GM12878 (cell line): ENCODE measurements at regions not wholly inside any gene's neighbourhood (a gene's known extent, or its start where the extent isn't known, plus 50 kb on each side); places are given as distances from the start of the nearest gene placed in this dataset.

ENCODE experiments used
- FOXM1 ChIP-seq: IDR thresholded peaks from 2 replicates; pipeline ENCODE4 v1.6.1; 2012; ENCODE audit warnings: low read depth, mild to moderate bottlenecking, inconsistent platforms, low read length, moderate library complexity
- PAX5 ChIP-seq: IDR thresholded peaks from 2 replicates; pipeline ENCODE4 v1.6.1; 2011; ENCODE audit warnings: low read depth, low read length, borderline replicate concordance
- POLR2A ChIP-seq: IDR thresholded peaks from 2 replicates; pipeline ENCODE4 v1.6.1; 2011; ENCODE audit warnings: low read depth, mild to moderate bottlenecking, low read length
- POLR2AphosphoS5 ChIP-seq: IDR thresholded peaks from 2 replicates; pipeline ENCODE4 v1.6.1; 2011; ENCODE audit warnings: mild to moderate bottlenecking, low read length, inconsistent platforms
- RAD51 ChIP-seq: fragments of 450-650 bp; IDR thresholded peaks from 2 replicates; pipeline ENCODE4 v1.6.1; 2016; ENCODE audit warnings: moderate library complexity, mild to moderate bottlenecking, inconsistent platforms
- RELA ChIP-seq: fragments of 450-650 bp; IDR thresholded peaks from 2 replicates; pipeline ENCODE4 v1.8.0; 2014; ENCODE audit warnings: borderline replicate concordance; ENCODE audit not compliant: partially characterized antibody
- RFX5 ChIP-seq: IDR thresholded peaks from 2 replicates; pipeline ENCODE4 v1.6.1; 2011; ENCODE audit warnings: low read depth, low read length, improper control_type of control experiment
- TF ChIP-seq, protein P1 (sequence below): fragments of 450-650 bp; IDR thresholded peaks from 2 replicates; pipeline ENCODE4 v1.6.1; 2016; ENCODE audit warnings: mild to moderate bottlenecking
- TF ChIP-seq, protein P2 (sequence below), 3 experiments: IDR thresholded peaks in 2 of 3; conservative IDR thresholded peaks in 1 of 3; 2 replicates each; pipeline ENCODE4 v1.5.1; 2011; ENCODE audit warnings: low read depth in 3 of 3, low read length in 3 of 3, mild to moderate bottlenecking in 3 of 3, control low read depth in 2 of 3, moderate library complexity in 2 of 3, inconsistent platforms in 1 of 3, mixed read lengths in 1 of 3; ENCODE audit not compliant: control insufficient read depth in 2 of 3, insufficient read depth in 1 of 3; ENCODE audit errors: extremely low read depth in 1 of 3

DNA sequence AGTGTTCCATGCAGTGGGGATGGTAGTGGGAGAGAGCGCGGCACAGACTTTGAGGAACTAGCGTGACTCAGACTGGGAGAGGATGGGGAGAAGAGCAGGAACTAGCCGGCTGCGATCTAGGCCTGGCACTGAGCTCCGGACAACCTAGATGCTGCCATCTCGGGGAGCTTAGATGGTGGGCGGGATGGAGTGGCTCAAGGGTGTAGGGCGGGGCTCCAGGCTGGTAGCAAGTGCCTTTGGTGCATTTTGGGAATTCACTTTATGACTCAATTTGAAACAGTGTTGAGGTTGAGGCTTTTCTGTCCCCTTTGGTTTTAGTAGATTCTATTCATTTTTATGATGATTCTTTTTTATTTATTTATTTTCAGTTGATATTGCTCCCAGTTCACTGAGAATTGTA lies 185.3 kb upstream of the GPR26 start:
- TF ChIP-seq RELA (no peak), RFX5 (no peak), POLR2A (no peak), FOXM1 (no peak), RAD51 (no peak), PAX5 (no peak), POLR2AphosphoS5 (no peak)
- TF ChIP-seq, protein P1, sequence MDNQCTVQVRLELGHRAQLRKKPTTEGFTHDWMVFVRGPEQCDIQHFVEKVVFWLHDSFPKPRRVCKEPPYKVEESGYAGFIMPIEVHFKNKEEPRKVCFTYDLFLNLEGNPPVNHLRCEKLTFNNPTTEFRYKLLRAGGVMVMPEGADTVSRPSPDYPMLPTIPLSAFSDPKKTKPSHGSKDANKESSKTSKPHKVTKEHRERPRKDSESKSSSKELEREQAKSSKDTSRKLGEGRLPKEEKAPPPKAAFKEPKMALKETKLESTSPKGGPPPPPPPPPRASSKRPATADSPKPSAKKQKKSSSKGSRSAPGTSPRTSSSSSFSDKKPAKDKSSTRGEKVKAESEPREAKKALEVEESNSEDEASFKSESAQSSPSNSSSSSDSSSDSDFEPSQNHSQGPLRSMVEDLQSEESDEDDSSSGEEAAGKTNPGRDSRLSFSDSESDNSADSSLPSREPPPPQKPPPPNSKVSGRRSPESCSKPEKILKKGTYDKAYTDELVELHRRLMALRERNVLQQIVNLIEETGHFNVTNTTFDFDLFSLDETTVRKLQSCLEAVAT, result no peak
- TF ChIP-seq, protein P2, sequence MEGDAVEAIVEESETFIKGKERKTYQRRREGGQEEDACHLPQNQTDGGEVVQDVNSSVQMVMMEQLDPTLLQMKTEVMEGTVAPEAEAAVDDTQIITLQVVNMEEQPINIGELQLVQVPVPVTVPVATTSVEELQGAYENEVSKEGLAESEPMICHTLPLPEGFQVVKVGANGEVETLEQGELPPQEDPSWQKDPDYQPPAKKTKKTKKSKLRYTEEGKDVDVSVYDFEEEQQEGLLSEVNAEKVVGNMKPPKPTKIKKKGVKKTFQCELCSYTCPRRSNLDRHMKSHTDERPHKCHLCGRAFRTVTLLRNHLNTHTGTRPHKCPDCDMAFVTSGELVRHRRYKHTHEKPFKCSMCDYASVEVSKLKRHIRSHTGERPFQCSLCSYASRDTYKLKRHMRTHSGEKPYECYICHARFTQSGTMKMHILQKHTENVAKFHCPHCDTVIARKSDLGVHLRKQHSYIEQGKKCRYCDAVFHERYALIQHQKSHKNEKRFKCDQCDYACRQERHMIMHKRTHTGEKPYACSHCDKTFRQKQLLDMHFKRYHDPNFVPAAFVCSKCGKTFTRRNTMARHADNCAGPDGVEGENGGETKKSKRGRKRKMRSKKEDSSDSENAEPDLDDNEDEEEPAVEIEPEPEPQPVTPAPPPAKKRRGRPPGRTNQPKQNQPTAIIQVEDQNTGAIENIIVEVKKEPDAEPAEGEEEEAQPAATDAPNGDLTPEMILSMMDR (IDR thresholded peaks at IDR 0.05 in 2 of 3, conservative IDR thresholded peaks at IDR 0.05 in 1 of 3; ENCODE audit: control insufficient read depth in 2 of 3, extremely low read depth in 1 of 3, insufficient read depth in 1 of 3, low read depth in 3 of 3, low read length in 3 of 3), result no peak
